ENCODE measurements at regions not wholly inside any gene's neighbourhood (a gene's known extent, or its start where the extent isn't known, plus 50 kb on each side); places are given as distances from the start of the nearest gene placed in this dataset.

DNA sequence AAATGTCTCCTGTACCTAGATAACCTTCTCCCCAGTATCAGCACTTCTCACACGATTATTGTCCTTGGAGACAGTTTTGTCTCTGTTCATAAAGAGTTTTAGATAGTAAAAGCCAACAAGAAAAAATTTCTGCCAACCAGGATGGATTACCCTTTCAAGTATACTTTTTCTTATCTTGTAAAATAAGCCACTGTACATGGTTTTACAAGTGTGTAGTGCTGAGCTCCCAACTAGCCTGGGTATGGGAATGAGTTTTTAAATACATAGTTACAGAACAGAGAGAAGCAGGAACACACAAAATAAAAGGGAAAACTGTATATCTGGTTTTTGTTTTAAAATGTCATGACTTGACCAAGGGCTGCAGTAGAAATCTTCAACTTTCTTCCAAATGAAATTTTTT lies 76.7 kb downstream of the C18orf54 start:
- no peak for TF ChIP-seq CTCF (conservative IDR thresholded peaks at IDR 0.05; ENCODE audit: low read depth, low read length)
- no peak for TF ChIP-seq EZH2 (IDR thresholded peaks at IDR 0.05; ENCODE audit: low read length, unreplicated experiment)

Measured in PC-3 (cell line).